Stomach (tissue), 4 donors: ENCODE measurements at regions not wholly inside any gene's neighbourhood (a gene's known extent, or its start where the extent isn't known, plus 50 kb on each side); places are given as distances from the start of the nearest gene placed in this dataset.

Experiments
- CTCF ChIP-seq, 7 experiments: fragments of 450-650 bp in 4 of 7; fragments of 200-600 bp in 3 of 7; sonication (generic) in 3 of 7; IDR thresholded peaks; one replicate each; pipeline ENCODE4 v1.5.1; 2016 to 2019; ENCODE audit warnings: antibody characterized with exemption in 7 of 7, control low read depth in 2 of 7, mild to moderate bottlenecking in 1 of 7
- EP300 ChIP-seq: sonication (generic); formaldehyde crosslinking; IDR thresholded peaks from one replicate; pipeline ENCODE4 v1.6.1; 2017; ENCODE audit warnings: antibody characterized with exemption
- POLR2A ChIP-seq, 4 donors: fragments of 450-650 bp; IDR thresholded peaks; one replicate each; pipeline ENCODE4 v1.6.1; 2016; ENCODE audit warnings: antibody characterized with exemption in 4 of 4, control low read depth in 2 of 4, mild to moderate bottlenecking in 1 of 4, moderate library complexity in 1 of 4

- no peak for TF ChIP-seq EP300
- no peak for TF ChIP-seq POLR2A (IDR thresholded peaks at IDR 0.05)
- TF ChIP-seq CTCF (IDR thresholded peaks at IDR 0.05) = no peak
Measured at GRCh38 chr6:115617031-115617430, 443.7 kb downstream of the FRK start.
